ENCODE measurements at regions not wholly inside any gene's neighbourhood (a gene's known extent, or its start where the extent isn't known, plus 50 kb on each side); places are given as distances from the start of the nearest gene placed in this dataset.

GRCh38 chr1:192943522-192943921 is 115.6 kb downstream of the UCHL5 start:
- no peak for DNase-seq (ENCODE audit: low read depth in 3 of 3, low spot score in 2 of 3)

- no peak for DNase-seq (ENCODE audit: low read depth in 3 of 3, low spot score in 2 of 3)
Observed at GRCh38 chr1:192945390-192946130, 113.6 kb downstream of the UCHL5 start.

GRCh38 chr1:192949783-192950182 is 109.4 kb downstream of the UCHL5 start:
- DNase-seq (ENCODE audit: low read depth in 3 of 3, low spot score in 2 of 3) = no peak

- DNase-seq (ENCODE audit: low read depth in 3 of 3, low spot score in 2 of 3) = no peak
Observed at GRCh38 chr1:192950926-192951325, 108.2 kb downstream of the UCHL5 start.

GRCh38 chr1:192951691-192952460 is 107.3 kb downstream of the UCHL5 start:
- DNase-seq (ENCODE audit: low read depth in 3 of 3, low spot score in 2 of 3) = peak; percentile 20 to 42 (median 21)

- DNase-seq (ENCODE audit: low read depth in 3 of 3, low spot score in 2 of 3) = no peak
Observed at GRCh38 chr1:192952646-192953045, 106.5 kb downstream of the UCHL5 start.

- DNase-seq (ENCODE audit: low read depth in 3 of 3, low spot score in 2 of 3) = no peak
Observed at GRCh38 chr1:192954705-192955265, 104.4 kb downstream of the UCHL5 start.

- no peak for DNase-seq (ENCODE audit: low read depth in 3 of 3, low spot score in 2 of 3)
Observed at GRCh38 chr1:192958350-192958749, 100.8 kb downstream of the UCHL5 start.

GRCh38 chr1:192958871-192959270 is 100.3 kb downstream of the UCHL5 start:
- no peak for DNase-seq (ENCODE audit: low read depth in 3 of 3, low spot score in 2 of 3)

- DNase-seq (ENCODE audit: low read depth in 3 of 3, low spot score in 2 of 3) = no peak
Observed at GRCh38 chr1:192959657-192960186, 99.4 kb downstream of the UCHL5 start.

Measured in right renal cortex interstitium (tissue), 3 donors.